Prostate gland (tissue), 2 donors: ENCODE measurements at regions not wholly inside any gene's neighbourhood (a gene's known extent, or its start where the extent isn't known, plus 50 kb on each side); places are given as distances from the start of the nearest gene placed in this dataset.

Experiments used
- POLR2AphosphoS5 ChIP-seq: sonication (generic); formaldehyde crosslinking; IDR thresholded peaks from one replicate; pipeline ENCODE4 v1.6.1; 2017; ENCODE audit warnings: antibody characterized with exemption
- TF ChIP-seq, protein P1 (sequence below), 4 experiments: fragments of 200-600 bp in 2 of 4; fragments of 450-650 bp in 2 of 4; sonication (generic) in 2 of 4; IDR thresholded peaks; 1 replicate in 3 of 4; 2 replicates in 1 of 4; pipeline ENCODE4 v1.5.1; 2016 to 2019; ENCODE audit warnings: antibody characterized with exemption in 4 of 4, mild to moderate bottlenecking in 2 of 4, moderate library complexity in 2 of 4

DNA sequence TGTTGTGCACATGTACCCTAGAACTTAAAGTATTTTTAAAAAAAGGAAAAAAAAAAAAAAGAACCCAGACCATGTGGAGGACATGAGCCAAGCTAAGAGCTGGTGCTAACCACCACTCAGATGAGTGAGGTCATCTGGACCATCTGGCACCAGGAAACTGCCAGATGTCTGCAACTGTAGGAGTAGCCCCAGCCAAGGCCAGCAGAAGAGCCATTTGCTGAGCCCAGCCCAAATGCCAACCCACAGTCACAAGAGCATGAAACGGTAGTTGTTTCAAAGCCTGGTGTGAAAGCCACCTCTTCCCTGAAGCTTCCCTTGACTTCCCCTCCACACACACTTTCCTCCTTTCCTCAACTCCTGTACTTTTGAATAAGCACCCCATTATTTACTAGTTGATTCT, 69.2 kb upstream of the FCN1 start:
- TF ChIP-seq, protein P1, sequence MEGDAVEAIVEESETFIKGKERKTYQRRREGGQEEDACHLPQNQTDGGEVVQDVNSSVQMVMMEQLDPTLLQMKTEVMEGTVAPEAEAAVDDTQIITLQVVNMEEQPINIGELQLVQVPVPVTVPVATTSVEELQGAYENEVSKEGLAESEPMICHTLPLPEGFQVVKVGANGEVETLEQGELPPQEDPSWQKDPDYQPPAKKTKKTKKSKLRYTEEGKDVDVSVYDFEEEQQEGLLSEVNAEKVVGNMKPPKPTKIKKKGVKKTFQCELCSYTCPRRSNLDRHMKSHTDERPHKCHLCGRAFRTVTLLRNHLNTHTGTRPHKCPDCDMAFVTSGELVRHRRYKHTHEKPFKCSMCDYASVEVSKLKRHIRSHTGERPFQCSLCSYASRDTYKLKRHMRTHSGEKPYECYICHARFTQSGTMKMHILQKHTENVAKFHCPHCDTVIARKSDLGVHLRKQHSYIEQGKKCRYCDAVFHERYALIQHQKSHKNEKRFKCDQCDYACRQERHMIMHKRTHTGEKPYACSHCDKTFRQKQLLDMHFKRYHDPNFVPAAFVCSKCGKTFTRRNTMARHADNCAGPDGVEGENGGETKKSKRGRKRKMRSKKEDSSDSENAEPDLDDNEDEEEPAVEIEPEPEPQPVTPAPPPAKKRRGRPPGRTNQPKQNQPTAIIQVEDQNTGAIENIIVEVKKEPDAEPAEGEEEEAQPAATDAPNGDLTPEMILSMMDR (IDR thresholded peaks at IDR 0.05), result no peak
- no peak for TF ChIP-seq POLR2AphosphoS5
